Thyroid gland (tissue), 4 donors: ENCODE measurements at regions not wholly inside any gene's neighbourhood (a gene's known extent, or its start where the extent isn't known, plus 50 kb on each side); places are given as distances from the start of the nearest gene placed in this dataset.

Experiments
- POLR2A ChIP-seq, 2 donors: fragments of 450-650 bp; IDR thresholded peaks; one replicate each; pipeline ENCODE4 v1.6.1; 2017; ENCODE audit warnings: antibody characterized with exemption in 2 of 2, mild to moderate bottlenecking in 2 of 2, moderate library complexity in 1 of 2
- TF ChIP-seq, protein P1 (sequence below), 6 experiments: fragments of 200-600 bp in 3 of 6; fragments of 450-650 bp in 3 of 6; sonication (generic) in 3 of 6; IDR thresholded peaks; one replicate each; pipeline ENCODE4 v1.5.1; 2016 to 2019; ENCODE audit warnings: antibody characterized with exemption in 6 of 6, mild to moderate bottlenecking in 2 of 6, inconsistent platforms in 1 of 6, moderate library complexity in 1 of 6

DNA sequence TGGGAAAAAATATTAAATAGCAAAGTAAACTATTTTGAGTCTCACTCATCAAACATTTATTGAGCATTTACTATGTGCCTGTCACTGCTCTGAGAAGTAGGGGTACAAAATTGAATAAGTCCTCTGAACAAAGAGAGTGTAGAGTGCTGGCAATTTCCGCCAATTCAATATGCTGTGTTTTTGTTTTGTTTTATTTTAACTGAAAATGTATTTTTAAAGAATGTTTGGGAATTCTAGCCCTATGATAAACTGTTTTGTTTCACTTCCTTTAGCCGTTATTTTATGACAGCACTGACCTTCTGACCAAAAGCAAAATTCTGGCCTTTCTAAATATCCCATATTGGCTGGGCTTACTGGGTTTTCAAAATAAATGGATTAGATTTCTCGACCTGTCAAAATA, 64.7 kb upstream of the LMO2 start:
- TF ChIP-seq POLR2A (IDR thresholded peaks at IDR 0.05), result no peak
- TF ChIP-seq, protein P1, sequence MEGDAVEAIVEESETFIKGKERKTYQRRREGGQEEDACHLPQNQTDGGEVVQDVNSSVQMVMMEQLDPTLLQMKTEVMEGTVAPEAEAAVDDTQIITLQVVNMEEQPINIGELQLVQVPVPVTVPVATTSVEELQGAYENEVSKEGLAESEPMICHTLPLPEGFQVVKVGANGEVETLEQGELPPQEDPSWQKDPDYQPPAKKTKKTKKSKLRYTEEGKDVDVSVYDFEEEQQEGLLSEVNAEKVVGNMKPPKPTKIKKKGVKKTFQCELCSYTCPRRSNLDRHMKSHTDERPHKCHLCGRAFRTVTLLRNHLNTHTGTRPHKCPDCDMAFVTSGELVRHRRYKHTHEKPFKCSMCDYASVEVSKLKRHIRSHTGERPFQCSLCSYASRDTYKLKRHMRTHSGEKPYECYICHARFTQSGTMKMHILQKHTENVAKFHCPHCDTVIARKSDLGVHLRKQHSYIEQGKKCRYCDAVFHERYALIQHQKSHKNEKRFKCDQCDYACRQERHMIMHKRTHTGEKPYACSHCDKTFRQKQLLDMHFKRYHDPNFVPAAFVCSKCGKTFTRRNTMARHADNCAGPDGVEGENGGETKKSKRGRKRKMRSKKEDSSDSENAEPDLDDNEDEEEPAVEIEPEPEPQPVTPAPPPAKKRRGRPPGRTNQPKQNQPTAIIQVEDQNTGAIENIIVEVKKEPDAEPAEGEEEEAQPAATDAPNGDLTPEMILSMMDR (IDR thresholded peaks at IDR 0.05), result no peak
